ENCODE measurements at regions not wholly inside any gene's neighbourhood (a gene's known extent, or its start where the extent isn't known, plus 50 kb on each side); places are given as distances from the start of the nearest gene placed in this dataset.

DNA sequence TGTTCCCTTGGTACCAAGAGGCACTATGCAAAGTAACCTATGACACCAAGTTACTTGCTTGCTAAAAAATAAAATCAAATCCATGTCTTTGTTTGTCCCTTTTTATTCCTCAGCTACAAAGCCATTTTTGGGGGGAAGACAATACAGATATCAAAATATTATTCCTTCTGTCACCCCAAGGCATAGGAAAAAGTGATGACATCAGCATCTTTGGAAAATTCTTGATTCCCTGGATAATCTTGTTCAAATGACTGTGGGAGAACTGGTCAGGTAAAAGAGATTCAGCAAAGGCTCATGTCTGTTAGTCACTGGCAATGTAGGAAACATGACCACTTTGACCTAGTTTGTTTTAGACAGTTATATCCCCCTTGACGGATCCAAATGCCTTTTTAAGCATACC is 373.1 kb downstream of the MAT2B start:
- H3K27ac ChIP-seq (ENCODE audit: poor library complexity, severe bottlenecking) = no peak overlapping the region
- no peaks in the 10 kb centered on the region for H3K4me1 ChIP-seq (ENCODE audit: insufficient read depth, poor library complexity, severe bottlenecking)
- no peaks in the 10 kb centered on the region for H3K27me3 ChIP-seq (ENCODE audit: insufficient read depth, poor library complexity, severe bottlenecking)
- no peaks in the 10 kb centered on the region for H3K9me3 ChIP-seq (ENCODE audit: severe bottlenecking)
- H3K4me3 ChIP-seq (ENCODE audit: severe bottlenecking) = no peak overlapping the region
- DNase-seq (ENCODE audit: low spot score) (no peak), ATAC-seq (ENCODE audit: low read depth) (no peak)
- TF ChIP-seq, protein P1, sequence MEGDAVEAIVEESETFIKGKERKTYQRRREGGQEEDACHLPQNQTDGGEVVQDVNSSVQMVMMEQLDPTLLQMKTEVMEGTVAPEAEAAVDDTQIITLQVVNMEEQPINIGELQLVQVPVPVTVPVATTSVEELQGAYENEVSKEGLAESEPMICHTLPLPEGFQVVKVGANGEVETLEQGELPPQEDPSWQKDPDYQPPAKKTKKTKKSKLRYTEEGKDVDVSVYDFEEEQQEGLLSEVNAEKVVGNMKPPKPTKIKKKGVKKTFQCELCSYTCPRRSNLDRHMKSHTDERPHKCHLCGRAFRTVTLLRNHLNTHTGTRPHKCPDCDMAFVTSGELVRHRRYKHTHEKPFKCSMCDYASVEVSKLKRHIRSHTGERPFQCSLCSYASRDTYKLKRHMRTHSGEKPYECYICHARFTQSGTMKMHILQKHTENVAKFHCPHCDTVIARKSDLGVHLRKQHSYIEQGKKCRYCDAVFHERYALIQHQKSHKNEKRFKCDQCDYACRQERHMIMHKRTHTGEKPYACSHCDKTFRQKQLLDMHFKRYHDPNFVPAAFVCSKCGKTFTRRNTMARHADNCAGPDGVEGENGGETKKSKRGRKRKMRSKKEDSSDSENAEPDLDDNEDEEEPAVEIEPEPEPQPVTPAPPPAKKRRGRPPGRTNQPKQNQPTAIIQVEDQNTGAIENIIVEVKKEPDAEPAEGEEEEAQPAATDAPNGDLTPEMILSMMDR (IDR thresholded peaks at IDR 0.05; ENCODE audit: poor library complexity, severe bottlenecking) = no peak
- no peaks in the 10 kb centered on the region for H3K36me3 ChIP-seq (ENCODE audit: low read depth)

DNA sequence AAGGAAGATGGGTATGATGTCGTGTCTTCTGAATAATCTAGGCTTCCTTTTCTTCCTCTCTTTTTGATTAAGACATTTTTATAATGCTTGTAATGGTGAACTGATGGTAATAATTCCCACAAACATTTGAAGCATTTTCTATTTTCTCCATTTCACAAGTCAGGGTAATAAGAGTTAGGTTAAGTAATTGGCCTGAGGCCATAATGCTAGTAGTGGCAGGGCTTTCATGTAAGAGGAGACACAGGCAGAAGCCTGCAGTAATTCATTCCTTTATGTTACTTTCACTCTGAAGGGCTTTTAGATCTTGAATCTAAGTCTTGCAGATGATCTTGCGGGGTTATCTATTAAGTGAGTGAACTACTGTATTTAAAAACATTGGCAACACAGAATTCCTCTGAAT is 374.9 kb downstream of the MAT2B start:
- Histone ChIP-seq H3K4me1 (ENCODE audit: insufficient read depth, poor library complexity, severe bottlenecking) (no peaks in the 10 kb centered on the region), H3K9me3 (ENCODE audit: severe bottlenecking) (no peaks in the 10 kb centered on the region), H3K36me3 (ENCODE audit: low read depth) (no peaks in the 10 kb centered on the region), H3K27me3 (ENCODE audit: insufficient read depth, poor library complexity, severe bottlenecking) (no peaks in the 10 kb centered on the region), H3K4me3 (ENCODE audit: severe bottlenecking) (no peak overlapping the region), H3K27ac (ENCODE audit: poor library complexity, severe bottlenecking) (no peak overlapping the region)
- ATAC-seq (ENCODE audit: low read depth) (peak; percentile 36; the same call in 2 of the 3 replicates), DNase-seq (ENCODE audit: low spot score) (no peak)
- TF ChIP-seq, protein P1 (IDR thresholded peaks at IDR 0.05; ENCODE audit: poor library complexity, severe bottlenecking) = no peak

DNA sequence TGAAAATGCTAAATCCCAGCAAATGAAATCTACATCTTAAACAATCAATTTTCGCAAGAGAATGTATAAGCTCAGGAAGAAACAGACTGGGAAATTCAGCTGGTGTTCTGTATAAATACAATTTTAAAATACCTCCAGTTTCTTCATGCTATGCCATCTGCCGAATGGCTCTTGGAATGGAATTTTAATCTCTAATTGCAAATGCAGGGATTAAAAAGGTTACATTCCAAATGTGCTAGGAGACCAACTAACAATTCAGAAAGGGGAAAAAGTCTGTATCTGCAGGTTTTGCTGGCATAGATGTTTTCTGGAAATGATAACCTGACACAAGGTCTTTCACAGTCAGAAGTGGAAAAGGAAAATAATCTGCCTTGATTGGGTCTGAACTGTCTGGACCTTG is 379.7 kb downstream of the MAT2B start:
- DNase-seq (ENCODE audit: low spot score) (no peak), ATAC-seq (ENCODE audit: low read depth) (no peak)
- no peak overlapping the region for H3K4me3 ChIP-seq (ENCODE audit: severe bottlenecking)
- H3K27me3 ChIP-seq (ENCODE audit: insufficient read depth, poor library complexity, severe bottlenecking) = no peaks in the 10 kb centered on the region
- H3K9me3 ChIP-seq (ENCODE audit: severe bottlenecking) = no peaks in the 10 kb centered on the region
- H3K36me3 ChIP-seq (ENCODE audit: low read depth) = no peaks in the 10 kb centered on the region
- H3K4me1 ChIP-seq (ENCODE audit: insufficient read depth, poor library complexity, severe bottlenecking) = no peaks in the 10 kb centered on the region
- TF ChIP-seq, protein P1 (IDR thresholded peaks at IDR 0.05; ENCODE audit: poor library complexity, severe bottlenecking) = no peak
- H3K27ac ChIP-seq (ENCODE audit: poor library complexity, severe bottlenecking) = no peak overlapping the region

DNA sequence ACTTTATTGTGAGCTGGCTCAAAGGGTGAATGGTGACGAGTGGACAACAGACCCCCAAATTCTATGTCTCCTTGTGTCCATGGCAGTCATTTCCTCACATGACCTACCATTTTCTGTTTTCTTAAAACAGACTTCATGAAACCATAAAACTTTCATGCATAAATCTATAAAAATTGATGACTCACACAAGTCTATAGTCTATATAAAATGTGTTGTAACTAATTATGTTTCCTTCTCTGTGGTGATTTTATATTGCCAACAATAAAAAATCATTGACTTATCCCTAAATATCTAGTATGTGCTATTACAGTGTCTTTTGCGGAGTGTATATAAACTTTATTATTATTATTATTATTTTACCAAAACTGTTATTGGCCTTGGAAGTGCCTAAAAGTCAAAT is 382.4 kb downstream of the MAT2B start:
- DNase-seq (ENCODE audit: low spot score) = no peak
- no peaks in the 10 kb centered on the region for H3K27me3 ChIP-seq (ENCODE audit: insufficient read depth, poor library complexity, severe bottlenecking)
- no peaks in the 10 kb centered on the region for H3K9me3 ChIP-seq (ENCODE audit: severe bottlenecking)
- no peak overlapping the region for H3K4me3 ChIP-seq (ENCODE audit: severe bottlenecking)
- no peak for ATAC-seq (ENCODE audit: low read depth)
- no peak overlapping the region for H3K27ac ChIP-seq (ENCODE audit: poor library complexity, severe bottlenecking)
- TF ChIP-seq, protein P1 (IDR thresholded peaks at IDR 0.05; ENCODE audit: poor library complexity, severe bottlenecking) = no peak
- peaks cover under 1% of the 10 kb centered on the region for H3K4me1 ChIP-seq (ENCODE audit: insufficient read depth, poor library complexity, severe bottlenecking)
- no peaks in the 10 kb centered on the region for H3K36me3 ChIP-seq (ENCODE audit: low read depth)

DNA sequence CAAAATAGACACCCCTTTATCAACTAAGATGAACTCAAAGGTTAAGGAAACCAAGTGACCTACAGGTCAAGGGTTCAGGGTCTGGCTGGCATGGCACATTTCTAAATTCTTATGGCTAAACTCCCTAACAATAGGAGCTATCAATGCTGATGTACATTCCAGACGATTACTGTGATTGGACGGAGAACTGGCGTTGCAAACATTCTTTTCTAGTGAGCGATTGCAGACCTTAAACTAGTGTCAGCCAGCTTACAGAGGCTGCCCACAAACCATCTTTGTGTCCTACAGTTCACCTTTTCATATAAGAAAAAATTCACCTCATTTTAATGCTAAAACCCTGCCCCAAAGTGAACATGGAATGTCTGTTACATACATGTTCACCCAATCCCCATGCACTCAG is 382.9 kb downstream of the MAT2B start:
- Histone ChIP-seq H3K4me1 (ENCODE audit: insufficient read depth, poor library complexity, severe bottlenecking) (peaks cover 5% of the 10 kb centered on the region), H3K36me3 (ENCODE audit: low read depth) (no peaks in the 10 kb centered on the region), H3K4me3 (ENCODE audit: severe bottlenecking) (no peak overlapping the region), H3K9me3 (ENCODE audit: severe bottlenecking) (no peaks in the 10 kb centered on the region), H3K27ac (ENCODE audit: poor library complexity, severe bottlenecking) (no peak overlapping the region), H3K27me3 (ENCODE audit: insufficient read depth, poor library complexity, severe bottlenecking) (no peaks in the 10 kb centered on the region)
- DNase-seq (ENCODE audit: low spot score) (no peak), ATAC-seq (ENCODE audit: low read depth) (no peak; the same call in 2 of the 3 replicates)
- TF ChIP-seq, protein P1 (IDR thresholded peaks at IDR 0.05; ENCODE audit: poor library complexity, severe bottlenecking) = no peak
